GM06990 (cell line): ENCODE measurements at regions not wholly inside any gene's neighbourhood (a gene's known extent, or its start where the extent isn't known, plus 50 kb on each side); places are given as distances from the start of the nearest gene placed in this dataset.
"Not testable (repeated sequence)": the region's sequence is repeated elsewhere in the genome, so short reads cannot be mapped to it uniquely, and the experiment has no call there.

ENCODE experiments used
- DNase-seq: peaks from one replicate; pipeline ENCODE4 v3.0.0-alpha.2; 2011; ENCODE audit not compliant: insufficient read length; ENCODE audit errors: extremely low read depth
- H3K27me3 ChIP-seq: replicated peaks from 2 replicates; pipeline ENCODE4 v1.6.0; 2011; ENCODE audit warnings: low read length; ENCODE audit not compliant: control insufficient read depth, insufficient read depth
- H3K36me3 ChIP-seq: 2 replicates; pipeline ENCODE4 v1.5.1; 2011; ENCODE audit warnings: low read length; ENCODE audit not compliant: control insufficient read depth, insufficient read depth
- H3K4me3 ChIP-seq: replicated peaks from 2 replicates; pipeline ENCODE4 v1.5.1; 2011; ENCODE audit warnings: low read depth, mild to moderate bottlenecking, control low read depth, low read length
- CTCF ChIP-seq: IDR thresholded peaks from 2 replicates; pipeline ENCODE4 v1.5.1; 2011; ENCODE audit warnings: low read length, control low read depth, mild to moderate bottlenecking, inconsistent platforms; ENCODE audit not compliant: insufficient read depth, poor library complexity, severe bottlenecking

GRCh38 chr5:67730917-67731474, 484.6 kb upstream of the PIK3R1 start:
- no peak for TF ChIP-seq CTCF
- DNase-seq, result no peak

DNA sequence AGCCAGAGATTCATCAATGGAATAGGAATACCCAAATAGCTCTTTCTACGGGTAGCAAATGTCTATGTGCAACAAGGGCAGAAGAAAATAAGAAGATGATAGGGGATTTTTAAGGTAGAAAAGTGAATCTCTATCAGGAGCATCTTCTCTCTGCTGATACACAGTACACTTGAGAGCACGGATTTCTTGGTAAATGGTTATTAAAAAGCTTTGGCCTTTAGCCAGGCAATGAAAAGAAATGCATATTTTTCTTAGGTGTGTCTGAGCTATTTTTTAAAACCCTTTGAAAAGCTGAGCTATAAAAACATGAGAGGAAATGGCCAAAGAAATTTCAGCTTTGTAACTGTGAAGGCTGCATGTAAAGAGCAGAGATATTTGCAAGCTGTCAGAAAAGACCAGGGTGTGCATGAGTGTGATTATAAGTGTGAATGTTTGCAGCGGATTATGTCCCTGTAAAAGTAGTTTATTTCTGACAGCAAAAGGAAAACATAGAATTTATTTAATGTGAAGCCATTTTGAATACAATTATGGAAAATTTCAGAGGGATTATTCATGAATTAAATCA, 487.1 kb upstream of the PIK3R1 start:
- TF ChIP-seq CTCF, result no peak

More at GRCh38 chr5:67730917-67731474, 484.6 kb upstream of the PIK3R1 start:
- no peaks in the 10 kb centered on the region for H3K27me3 ChIP-seq
- no peak overlapping the region for H3K4me3 ChIP-seq
- no peaks in the 10 kb centered on the region for H3K36me3 ChIP-seq

GRCh38 chr5:67725604-67726003, 490.0 kb upstream of the PIK3R1 start:
- no peaks in the 10 kb centered on the region for H3K27me3 ChIP-seq
- no peaks in the 10 kb centered on the region for H3K36me3 ChIP-seq
- no peak for DNase-seq
- no peak for TF ChIP-seq CTCF
- no peak overlapping the region for H3K4me3 ChIP-seq

More for the DNA sequence above, 487.1 kb upstream of the PIK3R1 start:
- Histone ChIP-seq H3K36me3 (no peaks in the 10 kb centered on the region), H3K4me3 (no peak overlapping the region), H3K27me3 (no peaks in the 10 kb centered on the region)
- no peak for DNase-seq

- no peaks in the 10 kb centered on the region for H3K27me3 ChIP-seq
- DNase-seq, result no peak
- H3K36me3 ChIP-seq, result no peaks in the 10 kb centered on the region
- H3K4me3 ChIP-seq, result no peak overlapping the region
- TF ChIP-seq CTCF, result no peak
Measured at GRCh38 chr5:67724412-67725135, 491.0 kb upstream of the PIK3R1 start.

GRCh38 chr5:67723873-67724272, 491.7 kb upstream of the PIK3R1 start:
- DNase-seq, result no peak
- H3K4me3 ChIP-seq, result no peak overlapping the region
- TF ChIP-seq CTCF, result no peak

DNA sequence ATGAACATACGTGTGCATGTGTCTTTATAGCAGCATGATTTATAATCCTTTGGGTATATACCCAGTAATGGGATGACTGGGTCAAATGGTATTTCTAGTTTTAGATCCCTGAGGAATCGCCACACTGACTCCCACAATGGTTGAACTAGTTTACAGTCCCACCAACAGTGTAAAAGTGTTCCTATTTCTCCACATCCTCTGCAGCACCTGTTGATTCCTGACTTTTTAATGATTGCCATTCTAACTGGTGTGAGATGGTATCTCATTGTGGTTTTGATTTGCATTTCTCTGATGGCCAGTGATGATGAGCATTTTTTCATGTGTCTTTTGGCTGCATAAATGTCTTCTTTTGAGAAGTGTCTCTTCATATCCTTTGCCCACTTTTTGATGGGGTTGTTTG, 493.0 kb upstream of the PIK3R1 start:
- not testable (repeated sequence) for H3K4me3 ChIP-seq, H3K36me3 ChIP-seq, H3K27me3 ChIP-seq, DNase-seq

More at GRCh38 chr5:67723873-67724272, 491.7 kb upstream of the PIK3R1 start:
- no peaks in the 10 kb centered on the region for H3K27me3 ChIP-seq
- no peaks in the 10 kb centered on the region for H3K36me3 ChIP-seq
